GM19351 (cell line): ENCODE measurements at regions not wholly inside any gene's neighbourhood (a gene's known extent, or its start where the extent isn't known, plus 50 kb on each side); places are given as distances from the start of the nearest gene placed in this dataset.
"Not testable (repeated sequence)": the region's sequence is repeated elsewhere in the genome, so short reads cannot be mapped to it uniquely, and the experiment has no call there.

Source experiments
- ATAC-seq: cut with Tn5 transposase; IDR thresholded peaks from one replicate; pipeline ENCODE4 v1.9.1; 2021; ENCODE audit warnings: mild to moderate bottlenecking, moderate library complexity; ENCODE audit not compliant: unreplicated experiment

DNA sequence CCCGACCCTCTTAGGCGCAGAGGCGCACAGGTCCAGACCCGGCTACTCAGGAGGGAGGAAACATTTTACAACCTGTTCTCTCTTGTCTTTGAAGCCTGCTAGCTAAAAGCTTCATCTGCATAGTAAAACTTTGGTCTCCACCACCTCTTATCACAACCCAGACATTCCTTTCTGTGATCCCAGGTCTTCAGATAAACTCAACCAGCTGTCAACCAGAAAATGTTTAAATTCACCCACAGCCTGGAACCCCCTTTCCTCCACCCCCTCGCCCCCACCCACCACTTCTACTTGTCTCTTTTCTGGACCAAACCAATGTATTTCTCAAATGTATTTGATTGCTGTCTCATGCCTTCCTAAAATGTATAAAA lies 169.1 kb upstream of the PRKX start:
- ATAC-seq = not testable (repeated sequence)

- peak; percentile 93 for ATAC-seq
These were observed 168.6 kb upstream of the PRKX start for GRCh38 chrX:3881898-3882552.

DNA sequence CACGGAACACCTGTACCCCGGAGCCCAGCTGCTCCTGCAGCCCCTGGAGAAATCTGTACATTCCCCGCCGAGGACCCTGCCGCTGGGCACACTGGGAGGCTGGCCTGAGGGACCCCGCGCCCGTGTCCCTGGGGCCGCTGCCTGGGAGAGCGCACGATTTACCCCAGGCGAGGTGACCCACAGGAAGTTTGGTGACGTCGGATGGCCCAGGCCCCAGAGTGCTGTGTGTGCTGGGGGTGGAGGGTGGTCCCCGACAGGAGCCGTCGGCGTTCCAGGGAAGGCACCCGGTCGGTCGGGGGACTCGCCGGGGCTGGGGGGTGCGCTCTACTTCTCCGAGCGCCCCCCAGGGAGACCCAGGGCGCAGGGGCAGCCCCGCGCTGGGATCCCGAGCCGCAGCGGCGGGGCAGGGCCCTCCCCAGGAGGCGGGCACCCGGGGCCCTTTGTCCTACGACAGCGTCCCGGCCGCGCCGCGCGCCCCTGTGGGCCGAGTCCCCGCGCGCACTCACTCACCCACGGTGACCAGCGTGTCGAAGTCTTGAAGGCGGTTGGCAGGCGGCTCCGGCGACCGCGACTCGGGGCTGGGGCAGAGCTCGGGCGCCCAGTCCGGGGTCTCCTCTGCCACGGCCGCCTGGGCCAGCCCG lies 167.9 kb upstream of the PRKX start:
- ATAC-seq = peak; percentile 51

DNA sequence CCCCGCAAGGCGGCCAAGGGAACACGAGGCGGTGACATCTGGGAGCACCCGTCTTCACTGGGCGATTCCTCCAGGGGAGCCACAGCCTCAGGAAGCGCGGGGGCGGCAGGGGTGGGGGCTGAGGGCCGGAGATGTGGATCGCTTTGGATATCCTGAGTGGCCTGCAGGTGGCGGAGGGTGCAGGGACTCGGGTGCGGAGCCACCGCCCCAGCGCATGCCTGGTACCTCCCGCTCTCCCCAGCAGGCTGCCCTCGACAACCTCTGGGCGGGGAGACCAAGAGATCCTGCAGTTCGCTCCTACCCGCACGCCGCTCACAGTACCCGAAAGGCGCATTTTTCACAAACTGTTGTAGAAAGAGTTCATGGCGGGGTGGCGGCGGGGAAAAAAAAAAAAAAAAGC lies 162.9 kb upstream of the PRKX start:
- ATAC-seq = not testable (repeated sequence)

DNA sequence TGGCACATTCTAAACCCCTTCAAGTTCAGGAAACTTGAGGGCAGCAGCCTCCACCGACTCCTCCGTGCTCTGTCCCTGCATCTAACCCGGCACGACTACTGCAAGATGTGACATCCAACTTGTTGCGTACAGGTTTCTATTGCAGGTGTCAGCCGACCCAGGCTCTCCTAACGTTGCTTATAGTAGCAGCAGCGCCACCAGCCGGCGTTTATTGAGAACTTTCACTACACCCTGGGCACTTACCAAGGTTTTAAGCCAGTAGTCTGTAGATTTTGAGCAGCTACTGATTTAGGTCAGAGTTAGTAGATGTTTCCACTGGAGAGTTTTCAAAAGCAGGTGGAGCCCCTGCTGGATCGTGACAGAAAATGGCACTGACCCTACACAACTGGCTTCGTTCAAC lies 162.2 kb upstream of the PRKX start:
- ATAC-seq = not testable (repeated sequence)

DNA sequence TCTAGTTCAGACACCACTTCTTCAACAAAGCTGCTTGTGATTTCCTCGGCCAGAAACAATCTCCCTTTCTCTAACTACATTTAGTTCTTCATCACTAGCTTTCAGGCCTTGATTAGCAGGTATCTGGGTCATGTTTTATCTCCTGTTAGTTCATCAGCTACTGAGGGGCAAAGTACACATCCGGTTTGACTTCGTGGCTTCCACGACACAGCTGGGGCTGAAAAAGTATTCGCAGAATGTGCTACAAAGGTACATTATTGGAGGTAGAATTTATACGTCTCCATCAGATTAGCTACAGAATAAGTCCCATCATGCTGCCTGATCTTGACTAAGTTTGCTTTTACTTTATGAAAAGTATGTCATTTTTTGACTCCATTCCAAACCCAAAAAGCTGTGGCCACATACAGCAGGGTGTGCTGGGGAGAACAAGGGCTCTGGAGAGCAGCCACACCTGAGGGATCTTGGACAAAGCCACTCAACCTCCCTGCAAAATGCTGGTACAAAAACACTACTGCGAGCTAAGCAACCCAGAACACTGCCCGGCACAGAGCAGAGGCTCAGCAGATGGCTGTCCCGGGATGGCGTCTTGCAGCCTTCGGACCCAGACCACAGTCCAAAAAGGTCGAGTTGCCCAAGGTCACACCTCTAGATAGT lies 158.9 kb upstream of the PRKX start:
- not testable (repeated sequence) for ATAC-seq

GRCh38 chrX:3867067-3867831 lies 153.8 kb upstream of the PRKX start:
- not testable (repeated sequence) for ATAC-seq

DNA sequence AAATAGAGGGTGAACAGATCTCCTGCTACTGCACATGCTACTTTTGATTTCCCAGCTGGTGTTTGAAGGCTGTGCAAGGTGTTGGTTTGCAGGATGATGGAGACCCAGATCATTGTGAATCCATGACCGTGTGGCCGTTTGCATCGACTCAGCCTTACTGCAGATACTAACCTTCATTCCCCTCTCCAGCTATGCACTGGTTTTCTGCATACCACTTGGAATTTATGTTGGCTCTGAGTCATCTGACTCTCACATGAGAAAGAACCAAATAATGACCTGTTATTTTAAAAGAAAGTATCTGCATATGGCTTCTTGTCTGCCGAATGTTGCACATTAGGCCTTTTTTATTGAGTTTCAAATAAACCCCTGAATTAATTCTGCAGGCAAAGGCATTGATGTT lies 144.9 kb upstream of the PRKX start:
- not testable (repeated sequence) for ATAC-seq

GRCh38 chrX:3843522-3844145 lies 130.2 kb upstream of the PRKX start:
- peak; percentile 90 for ATAC-seq

DNA sequence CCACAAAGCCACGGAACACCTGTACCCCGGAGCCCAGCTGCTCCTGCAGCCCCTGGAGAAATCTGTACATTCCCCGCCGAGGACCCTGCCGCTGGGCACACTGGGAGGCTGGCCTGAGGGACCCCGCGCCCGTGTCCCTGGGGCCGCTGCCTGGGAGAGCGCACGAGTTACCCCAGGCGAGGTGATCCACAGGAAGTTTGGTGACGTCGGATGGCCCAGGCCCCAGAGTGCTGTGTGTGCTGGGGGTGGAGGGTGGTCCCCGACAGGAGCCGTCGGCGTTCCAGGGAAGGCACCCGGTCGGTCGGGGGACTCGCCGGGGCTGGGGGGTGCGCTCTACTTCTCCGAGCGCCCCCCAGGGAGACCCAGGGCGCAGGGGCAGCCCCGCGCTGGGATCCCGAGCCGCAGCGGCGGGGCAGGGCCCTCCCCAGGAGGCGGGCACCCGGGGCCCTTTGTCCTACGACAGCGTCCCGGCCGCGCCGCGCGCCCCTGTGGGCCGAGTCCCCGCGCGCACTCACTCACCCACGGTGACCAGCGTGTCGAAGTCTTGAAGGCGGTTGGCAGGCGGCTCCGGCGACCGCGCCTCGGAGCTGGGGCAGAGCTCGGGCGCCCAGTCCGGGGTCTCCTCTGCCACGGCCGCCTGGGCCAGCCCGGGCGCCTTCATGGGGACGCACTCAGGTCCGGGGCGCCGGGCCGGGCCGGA lies 129.5 kb upstream of the PRKX start:
- ATAC-seq = peak; percentile 45

DNA sequence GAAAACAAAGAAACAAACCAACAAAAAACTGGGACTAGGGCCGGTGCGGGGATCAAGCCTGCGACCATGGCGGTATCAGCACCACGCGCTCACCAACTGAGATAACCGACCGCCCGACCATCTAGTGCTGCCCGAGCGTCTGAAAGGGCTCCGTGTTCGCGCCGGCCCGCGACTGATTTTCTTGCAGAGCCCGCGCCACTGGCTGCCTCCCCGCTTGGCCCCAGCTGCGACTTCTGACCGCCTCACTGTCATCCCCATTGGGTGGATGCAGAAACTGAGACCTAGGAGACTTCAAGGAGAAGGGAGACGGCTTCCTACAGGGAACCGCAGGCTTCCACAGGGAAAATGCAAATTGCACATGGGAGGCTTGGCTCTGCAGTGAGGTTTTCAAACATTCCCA lies 125.3 kb upstream of the PRKX start:
- ATAC-seq = not testable (repeated sequence)

DNA sequence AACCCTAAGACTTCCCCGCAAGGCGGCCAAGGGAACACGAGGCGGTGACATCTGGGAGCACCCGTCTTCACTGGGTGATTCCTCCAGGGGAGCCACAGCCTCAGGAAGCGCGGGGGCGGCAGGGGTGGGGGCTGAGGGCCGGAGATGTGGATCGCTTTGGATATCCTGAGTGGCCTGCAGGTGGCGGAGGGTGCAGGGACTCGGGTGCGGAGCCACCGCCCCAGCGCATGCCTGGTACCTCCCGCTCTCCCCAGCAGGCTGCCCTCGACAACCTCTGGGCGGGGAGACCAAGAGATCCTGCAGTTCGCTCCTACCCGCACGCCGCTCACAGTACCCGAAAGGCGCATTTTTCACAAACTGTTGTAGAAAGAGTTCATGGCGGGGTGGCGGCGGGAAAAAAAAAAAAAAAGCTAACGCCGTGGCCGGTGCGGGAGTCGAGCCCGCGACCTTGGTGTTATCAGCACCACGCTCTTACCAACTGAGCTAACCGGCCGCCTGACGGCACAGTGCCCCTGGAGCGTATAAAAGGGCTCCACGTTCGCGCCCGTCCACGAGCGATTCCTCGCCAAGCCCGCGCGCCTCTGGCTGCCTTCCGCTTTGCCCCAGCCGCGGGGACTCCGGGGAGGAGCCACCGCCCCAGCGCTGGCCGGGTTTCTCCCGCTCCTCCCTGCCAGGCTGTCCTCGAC lies 124.7 kb upstream of the PRKX start:
- not testable (repeated sequence) for ATAC-seq

DNA sequence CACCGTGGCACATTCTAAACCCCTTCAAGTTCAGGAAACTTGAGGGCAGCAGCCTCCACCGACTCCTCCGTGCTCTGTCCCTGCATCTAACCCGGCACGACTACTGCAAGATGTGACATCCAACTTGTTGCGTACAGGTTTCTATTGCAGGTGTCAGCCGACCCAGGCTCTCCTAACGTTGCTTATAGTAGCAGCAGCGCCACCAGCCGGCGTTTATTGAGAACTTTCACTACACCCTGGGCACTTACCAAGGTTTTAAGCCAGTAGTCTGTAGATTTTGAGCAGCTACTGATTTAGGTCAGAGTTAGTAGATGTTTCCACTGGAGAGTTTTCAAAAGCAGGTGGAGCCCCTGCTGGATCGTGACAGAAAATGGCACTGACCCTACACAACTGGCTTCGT lies 123.8 kb upstream of the PRKX start:
- ATAC-seq = not testable (repeated sequence)

- ATAC-seq = not testable (repeated sequence)
These were observed 120.5 kb upstream of the PRKX start for GRCh38 chrX:3833761-3834542.

GRCh38 chrX:3830020-3830419 lies 116.6 kb upstream of the PRKX start:
- ATAC-seq = not testable (repeated sequence)

DNA sequence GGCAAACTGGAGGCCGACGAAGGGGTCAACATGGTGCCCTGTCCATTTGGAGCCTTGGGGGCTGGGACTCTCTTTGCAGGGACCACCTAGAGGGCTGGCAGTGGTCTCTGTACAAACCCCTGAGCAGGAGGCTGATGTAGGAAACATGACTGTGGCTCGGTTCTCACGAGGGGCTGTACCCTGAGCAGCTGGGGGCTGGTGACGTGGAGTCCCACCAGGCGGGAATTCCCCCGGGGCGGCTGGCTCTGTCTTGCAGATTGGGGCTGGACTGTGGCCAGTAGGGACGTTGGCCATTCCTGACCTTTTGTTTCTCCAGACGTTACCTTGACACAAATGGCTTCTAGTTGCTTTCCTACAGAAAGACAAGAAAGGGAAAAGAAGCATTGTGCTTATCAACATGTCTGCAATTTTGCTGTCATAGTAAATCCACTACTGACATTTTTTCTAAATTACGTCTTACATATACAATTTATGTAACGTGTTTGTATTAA lies 115.6 kb upstream of the PRKX start:
- not testable (repeated sequence) for ATAC-seq

- not testable (repeated sequence) for ATAC-seq
These were observed 115.1 kb upstream of the PRKX start for GRCh38 chrX:3828378-3829040.

DNA sequence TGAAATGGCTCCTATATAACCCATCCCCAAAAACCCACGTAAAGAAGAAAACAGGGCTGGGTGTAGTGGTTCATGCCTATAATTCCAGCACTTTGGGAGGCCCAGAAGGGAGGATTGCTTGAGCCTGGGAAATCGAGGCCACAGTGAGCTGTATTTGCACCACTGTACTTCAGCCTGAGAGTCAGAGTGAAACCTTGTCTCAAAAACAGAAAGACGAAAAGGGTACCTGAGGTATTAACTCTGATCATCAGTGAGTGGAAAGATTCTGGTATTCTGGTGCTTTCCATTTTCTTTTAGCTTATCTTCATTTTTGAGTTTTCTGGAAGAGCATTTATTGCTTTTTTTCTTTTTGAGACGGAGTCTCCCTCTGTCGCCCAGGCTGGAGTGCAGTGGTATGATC lies 110.6 kb upstream of the PRKX start:
- peak; percentile 54 for ATAC-seq
